Lung (tissue), 11 donors: ENCODE measurements at regions not wholly inside any gene's neighbourhood (a gene's known extent, or its start where the extent isn't known, plus 50 kb on each side); places are given as distances from the start of the nearest gene placed in this dataset.

Experiments
- ATAC-seq: fragments of 200-7000 bp; cut with Tn5 transposase; one replicate; pipeline ENCODE4 v1.9.1; 2020; ENCODE audit warnings: moderate number of reproducible peaks; ENCODE audit not compliant: insufficient read depth, low FRiP score
- DNase-seq, 3 donors: peaks; one replicate each; pipeline ENCODE4 v3.0.0-alpha.2; 2013 to 2017
- H3K27ac ChIP-seq, 2 donors: one replicate each; pipeline ENCODE4 v1.5.1; 2013; ENCODE audit warnings: mild to moderate bottlenecking in 2 of 2, moderate library complexity in 2 of 2, control low read depth in 1 of 2, inconsistent platforms in 1 of 2, low read depth in 1 of 2, low read length in 1 of 2
- H3K27me3 ChIP-seq, 3 donors: one replicate each; pipeline ENCODE4 v1.5.1; 2013; ENCODE audit warnings: low read length in 2 of 3; ENCODE audit not compliant: control insufficient read depth in 3 of 3, insufficient read depth in 3 of 3
- H3K36me3 ChIP-seq, 4 donors: one replicate each; pipeline ENCODE4 v1.5.1; 2013; ENCODE audit warnings: low read length in 4 of 4, mild to moderate bottlenecking in 1 of 4, moderate library complexity in 1 of 4; ENCODE audit not compliant: control insufficient read depth in 4 of 4, insufficient read depth in 4 of 4
- H3K4me1 ChIP-seq, 5 donors: one replicate each; pipeline ENCODE4 v1.5.1; 2013; ENCODE audit warnings: low read length in 5 of 5, mild to moderate bottlenecking in 2 of 5, moderate library complexity in 1 of 5; ENCODE audit not compliant: control insufficient read depth in 5 of 5, insufficient read depth in 5 of 5
- H3K4me3 ChIP-seq: one replicate; pipeline ENCODE4 v1.5.1; 2013; ENCODE audit warnings: mild to moderate bottlenecking, control low read depth, moderate library complexity
- H3K9ac ChIP-seq, 2 donors: one replicate each; pipeline ENCODE4 v1.5.1; 2013; ENCODE audit warnings: low read length in 2 of 2, control low read depth in 1 of 2; ENCODE audit not compliant: insufficient read depth in 1 of 2
- H3K9me3 ChIP-seq, 4 donors: one replicate each; pipeline ENCODE4 v1.5.1; 2013; ENCODE audit warnings: low read length in 3 of 4, mild to moderate bottlenecking in 1 of 4, moderate library complexity in 1 of 4; ENCODE audit not compliant: control insufficient read depth in 4 of 4, insufficient read depth in 3 of 4
- WGBS, 2 donors: extraction: QIAGEN DNeasy Blood & Tissue Kit; methylation state at CpG; one replicate each; pipeline ENCODE4 v1.1.7; 2013; 5-methylcytosine and 5-hydroxymethylcytosine counted together
- TF ChIP-seq, protein P1 (sequence below): IDR thresholded peaks from 2 replicates; pipeline ENCODE4 v1.5.1; 2012; ENCODE audit warnings: mild to moderate bottlenecking; ENCODE audit errors: control extremely low read depth, extremely low read depth
- donor health status: control.
- donor health status: control.
- donor health status: Bipolar disorder and iron deficiency.
- donor health status: healthy.
- donor health status: DM: yes; HTN: yes; CAD: no.

DNA sequence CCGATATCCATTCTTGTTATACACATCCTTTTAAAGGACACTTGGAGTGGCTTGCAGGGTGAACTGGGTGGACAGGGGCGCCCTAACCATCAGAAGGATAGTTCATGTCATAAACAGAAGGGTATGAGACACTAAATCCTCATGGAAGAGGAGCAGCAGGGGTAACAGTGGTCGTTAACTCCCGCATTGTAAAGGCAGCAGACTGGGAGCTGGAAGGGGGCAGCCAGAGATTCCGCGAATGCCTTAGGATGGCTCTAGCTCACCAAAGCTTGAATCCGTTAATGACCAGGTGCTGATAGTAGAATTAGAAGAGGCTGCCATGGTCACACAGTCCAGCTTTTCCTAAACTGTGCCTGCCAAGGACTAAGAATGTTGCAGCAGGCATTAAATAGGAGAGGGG lies 85.2 kb upstream of the ANKRD34C start:
- Histone ChIP-seq H3K27me3 (peaks cover 0 to 5% (median 3%) of the 10 kb centered on the region in 3 donors), H3K4me3 (no peak overlapping the region), H3K9me3 (no peaks in the 10 kb centered on the region), H3K27ac (no peak overlapping the region), H3K36me3 (no peaks in the 10 kb centered on the region), H3K9ac (no peak overlapping the region), H3K4me1 (no peaks in the 10 kb centered on the region)
- WGBS, 2 donors: 64 to 66% methylated on average over 7 of the region's 7 CpGs
- TF ChIP-seq, protein P1, sequence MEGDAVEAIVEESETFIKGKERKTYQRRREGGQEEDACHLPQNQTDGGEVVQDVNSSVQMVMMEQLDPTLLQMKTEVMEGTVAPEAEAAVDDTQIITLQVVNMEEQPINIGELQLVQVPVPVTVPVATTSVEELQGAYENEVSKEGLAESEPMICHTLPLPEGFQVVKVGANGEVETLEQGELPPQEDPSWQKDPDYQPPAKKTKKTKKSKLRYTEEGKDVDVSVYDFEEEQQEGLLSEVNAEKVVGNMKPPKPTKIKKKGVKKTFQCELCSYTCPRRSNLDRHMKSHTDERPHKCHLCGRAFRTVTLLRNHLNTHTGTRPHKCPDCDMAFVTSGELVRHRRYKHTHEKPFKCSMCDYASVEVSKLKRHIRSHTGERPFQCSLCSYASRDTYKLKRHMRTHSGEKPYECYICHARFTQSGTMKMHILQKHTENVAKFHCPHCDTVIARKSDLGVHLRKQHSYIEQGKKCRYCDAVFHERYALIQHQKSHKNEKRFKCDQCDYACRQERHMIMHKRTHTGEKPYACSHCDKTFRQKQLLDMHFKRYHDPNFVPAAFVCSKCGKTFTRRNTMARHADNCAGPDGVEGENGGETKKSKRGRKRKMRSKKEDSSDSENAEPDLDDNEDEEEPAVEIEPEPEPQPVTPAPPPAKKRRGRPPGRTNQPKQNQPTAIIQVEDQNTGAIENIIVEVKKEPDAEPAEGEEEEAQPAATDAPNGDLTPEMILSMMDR: no peak
- ATAC-seq: no peak
- no peak for DNase-seq

DNA sequence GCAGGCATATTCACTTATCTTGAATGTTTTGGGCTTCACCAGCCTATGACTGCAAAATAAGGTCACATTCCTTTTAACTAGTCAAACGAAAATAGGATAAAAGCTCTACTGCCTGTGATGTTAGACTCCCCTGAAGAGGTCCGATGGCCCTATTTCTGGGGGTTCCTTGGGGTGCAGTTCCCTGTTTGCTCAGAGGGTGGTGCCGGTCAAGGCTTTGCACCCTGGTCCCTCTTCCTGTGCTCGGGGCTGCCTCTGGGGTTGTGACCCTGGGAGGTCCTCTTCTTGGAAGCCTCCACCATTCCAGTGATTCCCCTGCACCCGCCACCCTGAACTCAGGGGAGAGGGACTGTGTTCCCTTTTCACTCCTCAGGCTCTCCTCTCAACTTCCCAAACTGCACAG lies 86.7 kb upstream of the ANKRD34C start:
- WGBS, 2 donors: 66 to 81% methylated on average over 5 of the region's 5 CpGs
- DNase-seq (no peak), ATAC-seq (no peak)
- Histone ChIP-seq H3K4me3 (no peak overlapping the region), H3K36me3 (no peaks in the 10 kb centered on the region), H3K4me1 (no peaks in the 10 kb centered on the region), H3K9ac (no peak overlapping the region), H3K27me3 (peaks cover 0 to 5% (median 3%) of the 10 kb centered on the region in 3 donors), H3K27ac (no peak overlapping the region), H3K9me3 (no peaks in the 10 kb centered on the region)
- TF ChIP-seq, protein P1: no peak

DNA sequence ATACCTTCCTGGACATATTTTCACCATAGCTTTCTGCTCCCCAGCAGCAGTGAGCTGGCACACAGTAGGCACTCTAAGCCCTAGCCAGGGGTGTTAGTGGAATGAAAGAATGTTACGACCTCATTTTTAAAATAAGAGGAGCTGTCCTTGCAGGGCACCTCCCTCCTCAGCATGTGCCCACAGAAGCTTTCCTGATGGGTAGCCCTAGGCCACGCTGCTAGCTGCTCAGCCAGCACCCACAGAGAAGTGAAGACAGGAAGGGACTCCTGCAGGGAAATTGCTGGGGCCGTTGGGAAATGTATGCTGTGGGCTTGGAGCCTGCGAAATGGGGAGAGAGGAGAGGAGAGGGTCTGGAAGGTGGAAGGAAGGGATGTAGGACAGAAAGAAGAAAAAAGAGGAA lies 87.3 kb upstream of the ANKRD34C start:
- ATAC-seq (no peak), DNase-seq (no peak)
- Histone ChIP-seq H3K36me3 (no peaks in the 10 kb centered on the region), H3K9me3 (no peaks in the 10 kb centered on the region), H3K4me1 (no peaks in the 10 kb centered on the region), H3K9ac (no peak overlapping the region), H3K27ac (no peak overlapping the region), H3K4me3 (no peak overlapping the region), H3K27me3 (peaks cover 0 to 5% (median 3%) of the 10 kb centered on the region in 3 donors)
- TF ChIP-seq, protein P1: no peak
- 58 to 62% methylated on average over 4 of the region's 4 CpGs for WGBS, 2 donors

DNA sequence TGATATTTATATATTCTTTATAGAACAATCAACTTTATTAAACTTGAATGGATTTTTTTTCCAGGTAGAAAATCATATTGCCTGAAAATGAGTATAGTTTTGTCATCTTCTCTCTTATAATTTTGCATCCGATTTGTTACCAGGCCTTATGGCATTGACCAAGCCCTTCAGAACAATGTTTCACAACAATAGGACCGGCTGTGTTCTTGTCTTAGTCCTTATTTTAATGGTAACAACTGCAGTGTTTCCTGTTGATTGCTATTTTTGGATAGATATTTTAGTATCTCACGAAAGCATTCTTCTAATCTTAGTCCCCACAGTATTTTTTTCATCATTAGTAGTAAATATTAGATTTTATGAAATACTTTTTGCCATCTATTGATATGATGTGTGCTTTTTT lies 88.1 kb upstream of the ANKRD34C start:
- TF ChIP-seq, protein P1: no peak
- H3K27ac ChIP-seq: no peak overlapping the region
- no peaks in the 10 kb centered on the region for H3K36me3 ChIP-seq
- no peak overlapping the region for H3K4me3 ChIP-seq
- 53 to 60% methylated on average over 3 of the region's 3 CpGs for WGBS, 2 donors
- no peak overlapping the region for H3K9ac ChIP-seq
- no peak for ATAC-seq
- DNase-seq: no peak
- H3K4me1 ChIP-seq: no peaks in the 10 kb centered on the region
- H3K9me3 ChIP-seq: no peaks in the 10 kb centered on the region
- H3K27me3 ChIP-seq: peaks cover 0 to 5% (median 3%) of the 10 kb centered on the region in 3 donors
